ENCODE measurements at regions not wholly inside any gene's neighbourhood (a gene's known extent, or its start where the extent isn't known, plus 50 kb on each side); places are given as distances from the start of the nearest gene placed in this dataset.

GRCh38 chr20:48382304-48382703 is 445.5 kb downstream of the PREX1 start:
- intact Hi-C loops (cut with DNase I): no loop called here
- H3K4me1 ChIP-seq: no peaks in the 10 kb centered on the region
- no peak for ATAC-seq
- TF ChIP-seq, protein P1, sequence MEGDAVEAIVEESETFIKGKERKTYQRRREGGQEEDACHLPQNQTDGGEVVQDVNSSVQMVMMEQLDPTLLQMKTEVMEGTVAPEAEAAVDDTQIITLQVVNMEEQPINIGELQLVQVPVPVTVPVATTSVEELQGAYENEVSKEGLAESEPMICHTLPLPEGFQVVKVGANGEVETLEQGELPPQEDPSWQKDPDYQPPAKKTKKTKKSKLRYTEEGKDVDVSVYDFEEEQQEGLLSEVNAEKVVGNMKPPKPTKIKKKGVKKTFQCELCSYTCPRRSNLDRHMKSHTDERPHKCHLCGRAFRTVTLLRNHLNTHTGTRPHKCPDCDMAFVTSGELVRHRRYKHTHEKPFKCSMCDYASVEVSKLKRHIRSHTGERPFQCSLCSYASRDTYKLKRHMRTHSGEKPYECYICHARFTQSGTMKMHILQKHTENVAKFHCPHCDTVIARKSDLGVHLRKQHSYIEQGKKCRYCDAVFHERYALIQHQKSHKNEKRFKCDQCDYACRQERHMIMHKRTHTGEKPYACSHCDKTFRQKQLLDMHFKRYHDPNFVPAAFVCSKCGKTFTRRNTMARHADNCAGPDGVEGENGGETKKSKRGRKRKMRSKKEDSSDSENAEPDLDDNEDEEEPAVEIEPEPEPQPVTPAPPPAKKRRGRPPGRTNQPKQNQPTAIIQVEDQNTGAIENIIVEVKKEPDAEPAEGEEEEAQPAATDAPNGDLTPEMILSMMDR (IDR thresholded peaks at IDR 0.05): no peak
- no peaks in the 10 kb centered on the region for H3K9me3 ChIP-seq
- no peak for DNase-seq
- peaks cover 0 to 15% of the 10 kb centered on the region in 2 donors for H3K27me3 ChIP-seq
- no peak overlapping the region for H3K4me3 ChIP-seq
- H3K36me3 ChIP-seq: no peaks in the 10 kb centered on the region
- H3K27ac ChIP-seq: no peak overlapping the region

DNA sequence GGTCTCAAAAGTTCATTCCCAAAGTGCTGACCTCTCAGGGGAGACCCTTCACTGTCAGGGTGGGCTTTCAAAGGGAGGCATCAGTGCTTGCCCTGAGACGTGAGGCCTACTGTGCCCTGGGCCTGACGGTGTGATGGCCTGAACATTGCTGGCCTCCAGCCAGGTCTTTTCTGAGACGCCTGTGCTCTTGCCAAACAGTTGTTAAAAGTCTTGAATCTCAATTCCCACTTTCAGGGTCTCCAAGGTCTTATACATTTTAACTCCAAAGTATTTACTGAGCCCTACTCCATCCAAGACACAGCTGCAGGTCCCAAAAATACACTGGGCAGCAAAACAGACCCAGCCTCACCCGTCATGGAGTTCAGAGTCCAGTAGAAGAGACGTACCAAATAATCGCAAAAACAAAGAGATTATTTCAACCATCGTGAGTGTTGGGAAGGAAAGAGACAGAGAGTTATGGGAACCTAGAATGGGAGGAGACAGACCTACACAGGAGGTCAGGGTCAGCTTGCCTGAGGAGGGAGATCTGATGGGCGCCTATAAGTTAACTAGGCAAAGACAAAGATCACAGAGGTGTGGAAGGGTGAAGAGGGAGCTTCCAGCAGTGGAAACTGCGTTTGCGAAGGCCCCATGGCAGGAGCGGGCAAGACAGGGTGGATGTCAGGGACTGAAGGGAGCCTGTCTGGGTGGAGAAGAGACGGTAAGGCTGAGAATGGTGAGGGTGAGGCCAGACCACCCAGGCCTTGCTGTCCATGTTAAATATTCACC is 446.3 kb downstream of the PREX1 start:
- ATAC-seq: no peak
- H3K27me3 ChIP-seq: peaks cover 0 to 22% of the 10 kb centered on the region in 2 donors
- H3K9me3 ChIP-seq: no peaks in the 10 kb centered on the region
- DNase-seq: peak in 1 of 4 donors; percentile 24
- H3K4me3 ChIP-seq: no peak overlapping the region
- H3K27ac ChIP-seq: no peak overlapping the region
- no peaks in the 10 kb centered on the region for H3K4me1 ChIP-seq
- TF ChIP-seq, protein P1 (IDR thresholded peaks at IDR 0.05): no peak
- no peaks in the 10 kb centered on the region for H3K36me3 ChIP-seq
- intact Hi-C loops (cut with DNase I): no loop called here

- Histone ChIP-seq H3K4me1 (no peaks in the 10 kb centered on the region), H3K4me3 (no peak overlapping the region), H3K27me3 (peaks cover 0 to 25% of the 10 kb centered on the region in 2 donors), H3K27ac (no peak overlapping the region), H3K9me3 (no peaks in the 10 kb centered on the region), H3K36me3 (no peaks in the 10 kb centered on the region)
- intact Hi-C loops (cut with DNase I): no loop called here
- TF ChIP-seq, protein P1 (IDR thresholded peaks at IDR 0.05): no peak
- ATAC-seq (no peak), DNase-seq (no peak)
These were observed 447.1 kb downstream of the PREX1 start for GRCh38 chr20:48380661-48381060.

GRCh38 chr20:48378976-48379675 is 448.7 kb downstream of the PREX1 start:
- Histone ChIP-seq H3K36me3 (no peaks in the 10 kb centered on the region), H3K4me1 (no peaks in the 10 kb centered on the region), H3K27ac (no peak overlapping the region), H3K9me3 (no peaks in the 10 kb centered on the region), H3K27me3 (peaks cover 0 to 30% of the 10 kb centered on the region in 2 donors), H3K4me3 (no peak overlapping the region)
- intact Hi-C loops (cut with DNase I): no loop called here
- ATAC-seq: no peak
- TF ChIP-seq, protein P1 (IDR thresholded peaks at IDR 0.05): no peak
- DNase-seq: no peak

GRCh38 chr20:48377940-48378339 is 449.9 kb downstream of the PREX1 start:
- Histone ChIP-seq H3K4me3 (no peak overlapping the region), H3K27ac (no peak overlapping the region), H3K9me3 (no peaks in the 10 kb centered on the region), H3K27me3 (peaks cover 0 to 40% of the 10 kb centered on the region in 2 donors), H3K4me1 (no peaks in the 10 kb centered on the region), H3K36me3 (no peaks in the 10 kb centered on the region)
- intact Hi-C loops (cut with DNase I): no loop called here
- ATAC-seq: no peak
- TF ChIP-seq, protein P1 (IDR thresholded peaks at IDR 0.05): no peak
- DNase-seq: no peak
